BE2C (cell line): ENCODE measurements at regions not wholly inside any gene's neighbourhood (a gene's known extent, or its start where the extent isn't known, plus 50 kb on each side); places are given as distances from the start of the nearest gene placed in this dataset.

Experiments
- DNase-seq: peaks from one replicate; pipeline ENCODE4 v3.0.0-alpha.2; 2020
- H3K27me3 ChIP-seq: fragments of 250-450 bp; sonication (Bioruptor Pico); 2 replicates; pipeline ENCODE4 v1.5.1; 2020; ENCODE audit warnings: mild to moderate bottlenecking
- H3K36me3 ChIP-seq: fragments of 250-450 bp; sonication (Bioruptor Pico); 2 replicates; pipeline ENCODE4 v1.5.1; 2020; ENCODE audit warnings: mild to moderate bottlenecking
- H3K4me1 ChIP-seq: fragments of 250-450 bp; sonication (Bioruptor Pico); 2 replicates; pipeline ENCODE4 v1.5.1; 2020
- H3K4me3 ChIP-seq: 2 replicates; pipeline ENCODE4 v1.5.1; 2011; ENCODE audit warnings: low read depth, low read length
- H3K9me3 ChIP-seq: fragments of 250-450 bp; sonication (Bioruptor Pico); 2 replicates; pipeline ENCODE4 v1.5.1; 2020
- CTCF ChIP-seq: IDR thresholded peaks from 2 replicates; pipeline ENCODE4 v1.5.1; 2012; ENCODE audit warnings: mild to moderate bottlenecking, low read depth, low read length

DNA sequence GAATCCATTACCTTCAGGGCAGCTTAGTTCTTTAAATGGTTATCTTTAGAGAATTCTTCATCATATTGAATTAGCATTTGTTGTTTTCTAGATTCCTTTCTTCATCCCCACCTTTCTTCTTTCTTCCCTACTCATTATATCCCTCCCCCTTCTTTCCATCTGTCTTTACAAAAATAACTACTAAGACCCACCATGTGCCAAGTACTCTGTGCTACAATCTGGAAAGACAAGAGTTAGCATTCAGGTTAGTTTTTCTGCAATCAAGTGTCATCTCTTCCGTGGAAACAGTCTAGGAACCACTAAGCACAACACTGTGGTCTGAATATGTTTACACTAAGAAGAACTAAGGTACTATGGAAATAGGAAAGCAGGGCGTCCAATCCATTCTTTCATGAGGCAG lies 897.4 kb upstream of the TENM4 start:
- no peak for DNase-seq
- TF ChIP-seq CTCF, result no peak
- H3K36me3 ChIP-seq, result no peaks in the 10 kb centered on the region
- H3K4me3 ChIP-seq, result no peak overlapping the region
- H3K9me3 ChIP-seq, result no peaks in the 10 kb centered on the region
- no peaks in the 10 kb centered on the region for H3K4me1 ChIP-seq
- no peaks in the 10 kb centered on the region for H3K27me3 ChIP-seq

DNA sequence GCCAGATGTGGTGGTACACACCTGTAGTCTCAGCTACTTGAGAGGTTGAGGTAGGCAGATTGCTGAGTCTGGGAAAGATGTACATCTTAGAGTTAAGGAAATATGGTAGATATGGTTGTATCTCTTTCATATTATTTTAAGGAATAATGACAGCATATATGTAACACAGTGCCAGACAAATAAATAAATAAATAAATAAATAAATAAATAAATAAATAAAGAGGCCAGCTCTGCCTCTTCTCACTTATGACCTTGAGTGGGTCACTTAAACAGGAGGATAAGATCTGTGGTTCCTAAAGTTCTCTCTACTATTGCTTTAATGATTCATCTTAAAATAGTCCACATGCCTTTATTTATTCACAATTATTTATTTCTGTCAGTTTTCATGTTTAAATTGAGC lies 890.9 kb upstream of the TENM4 start:
- Histone ChIP-seq H3K4me1 (no peaks in the 10 kb centered on the region), H3K36me3 (no peaks in the 10 kb centered on the region), H3K27me3 (no peaks in the 10 kb centered on the region), H3K9me3 (no peaks in the 10 kb centered on the region), H3K4me3 (no peak overlapping the region)
- DNase-seq, result no peak
- TF ChIP-seq CTCF, result no peak

DNA sequence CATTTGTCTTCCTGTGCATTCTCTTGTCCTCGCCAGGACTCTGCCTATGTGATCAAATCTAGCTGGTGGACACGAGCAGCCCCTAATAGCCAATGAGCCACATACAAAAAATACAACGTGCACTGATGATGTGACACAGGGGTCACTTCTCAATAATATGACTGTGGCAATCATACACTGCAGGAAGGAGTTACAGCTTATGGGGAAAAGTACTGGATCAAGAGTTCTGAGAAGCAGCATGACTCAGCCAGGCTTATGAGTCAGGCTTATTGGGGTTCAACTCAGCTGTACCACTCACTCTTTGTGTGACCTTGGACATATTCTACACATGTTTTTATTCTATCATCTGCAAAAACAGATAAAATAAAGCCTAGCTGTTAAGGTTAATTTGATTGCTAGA lies 889.4 kb upstream of the TENM4 start:
- DNase-seq, result no peak
- Histone ChIP-seq H3K9me3 (no peaks in the 10 kb centered on the region), H3K36me3 (no peaks in the 10 kb centered on the region), H3K27me3 (no peaks in the 10 kb centered on the region), H3K4me1 (no peaks in the 10 kb centered on the region), H3K4me3 (no peak overlapping the region)
- no peak for TF ChIP-seq CTCF

DNA sequence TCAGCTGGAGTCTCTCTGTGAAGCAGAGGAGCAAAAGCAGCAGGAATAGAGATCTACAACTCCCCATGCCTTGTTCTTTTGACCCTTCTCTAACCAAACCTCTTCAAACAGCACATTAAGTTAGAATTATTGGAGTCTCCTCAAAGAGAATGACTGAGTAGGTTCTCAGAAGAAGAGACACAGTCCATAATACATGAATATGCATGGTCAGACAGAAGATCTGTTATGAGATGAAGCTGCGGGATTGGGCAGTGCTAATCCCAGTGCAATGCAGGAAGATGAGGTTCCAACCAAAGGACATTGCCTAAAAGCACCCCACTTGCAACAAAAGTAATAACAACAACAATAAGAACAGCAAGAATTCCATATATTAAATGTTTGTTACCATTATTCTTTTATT lies 887.9 kb upstream of the TENM4 start:
- Histone ChIP-seq H3K4me3 (no peak overlapping the region), H3K27me3 (no peaks in the 10 kb centered on the region)
- no peak for TF ChIP-seq CTCF

DNA sequence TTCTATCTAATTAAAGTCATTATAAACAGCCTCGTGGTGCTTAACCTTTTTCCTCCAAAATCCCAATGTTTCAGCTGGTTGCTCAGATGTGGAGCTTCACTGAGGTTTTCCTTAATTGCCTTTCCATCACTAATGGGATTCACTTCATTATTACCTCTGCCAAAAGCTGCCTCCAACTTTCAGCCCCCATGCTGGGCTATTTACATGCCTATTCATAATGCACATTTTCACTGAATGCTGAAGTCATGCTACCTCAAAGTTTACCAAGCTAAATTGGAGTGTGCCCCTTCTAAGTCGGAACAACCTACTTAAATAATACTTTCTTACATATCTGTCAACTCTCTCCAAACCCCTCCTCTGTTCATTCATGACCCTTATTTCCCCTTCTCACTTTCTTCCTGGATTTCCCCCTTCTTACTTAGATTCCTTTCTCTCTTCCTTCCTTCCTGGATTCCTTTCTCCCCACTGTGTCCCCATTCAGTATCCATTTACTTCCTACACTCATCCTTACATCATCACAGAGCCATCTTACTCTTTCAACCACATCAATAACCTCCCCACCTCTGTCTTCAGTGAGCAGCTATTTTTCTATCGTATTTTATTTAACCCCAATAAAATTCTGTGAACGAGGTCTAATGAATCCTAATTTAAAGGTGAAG lies 887.3 kb upstream of the TENM4 start:
- no peaks in the 10 kb centered on the region for H3K27me3 ChIP-seq
- no peaks in the 10 kb centered on the region; the same call in 1 of the 2 replicates for H3K9me3 ChIP-seq
- no peak for TF ChIP-seq CTCF
- H3K4me3 ChIP-seq, result no peak overlapping the region
- no peaks in the 10 kb centered on the region for H3K36me3 ChIP-seq
- no peaks in the 10 kb centered on the region for H3K4me1 ChIP-seq
- no peak for DNase-seq

More for the DNA sequence above, 887.9 kb upstream of the TENM4 start:
- H3K9me3 ChIP-seq, result no peaks in the 10 kb centered on the region; the same call in 1 of the 2 replicates
- no peak for DNase-seq
- H3K4me1 ChIP-seq, result no peaks in the 10 kb centered on the region
- no peaks in the 10 kb centered on the region for H3K36me3 ChIP-seq

DNA sequence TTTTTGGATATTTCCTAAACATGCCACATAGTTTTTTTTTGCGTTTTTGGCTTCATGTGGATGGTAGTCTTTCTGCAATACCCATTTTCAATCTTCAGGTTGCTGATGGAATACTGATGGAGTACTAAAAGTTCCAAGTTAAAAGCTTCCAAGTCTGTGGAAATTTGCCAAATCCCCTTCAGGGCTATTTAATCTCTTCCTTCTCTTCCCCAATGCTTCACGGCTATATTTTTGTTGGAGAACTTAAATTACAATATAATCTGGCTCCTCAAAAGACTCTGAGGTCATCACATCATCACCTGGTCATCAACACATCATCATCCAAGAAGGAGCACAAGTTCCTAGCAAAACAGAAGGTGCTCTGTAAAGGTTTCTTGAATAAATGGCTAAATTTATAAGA lies 881.0 kb upstream of the TENM4 start:
- Histone ChIP-seq H3K27me3 (no peaks in the 10 kb centered on the region), H3K4me3 (no peak overlapping the region), H3K4me1 (no peaks in the 10 kb centered on the region), H3K36me3 (no peaks in the 10 kb centered on the region), H3K9me3 (no peaks in the 10 kb centered on the region; the same call in 1 of the 2 replicates)
- TF ChIP-seq CTCF, result no peak
- DNase-seq, result no peak
